ENCODE measurements at regions not wholly inside any gene's neighbourhood (a gene's known extent, or its start where the extent isn't known, plus 50 kb on each side); places are given as distances from the start of the nearest gene placed in this dataset.

GRCh38 chr15:47337836-47338235 lies 379.5 kb upstream of the SEMA6D start:
- no peak for DNase-seq (ENCODE audit: low read depth in 1 of 2, low spot score in 2 of 2)
- H2BK20ac ChIP-seq (ENCODE audit: low read length): no peak overlapping the region
- no peak overlapping the region for H4K8ac ChIP-seq (ENCODE audit: extremely low read depth, insufficient read depth, low read length)
- no peak overlapping the region for H3K4ac ChIP-seq (replicated peaks; ENCODE audit: insufficient read length, low read depth, low read length)
- WGBS, 2 experiments (ENCODE audit: extremely low coverage in 1 of 2, insufficient coverage in 1 of 2, insufficient read length in 1 of 2, insufficient replicate concordance in 2 of 2, low coverage in 1 of 2, low lambda C conversion rate in 2 of 2, missing lambda C conversion rate in 1 of 2): 87% methylated on average over 4 of the region's 4 CpGs; no CpG with 5 or more reads in 1 of the 2 experiments
- no peaks in the 10 kb centered on the region for H3K4me1 ChIP-seq (replicated peaks in 1 of 4; ENCODE audit: control insufficient read depth in 3 of 4, insufficient read depth in 4 of 4, low read length in 3 of 4)
- H2BK120ac ChIP-seq (replicated peaks; ENCODE audit: low read depth, low read length): no peak overlapping the region
- no peak overlapping the region for H3K4me3 ChIP-seq (ENCODE audit: extremely low read depth in 1 of 4, insufficient read depth in 2 of 4, low read depth in 3 of 4, low read length in 4 of 4)
- no peak for FAIRE-seq
- no peaks in the 10 kb centered on the region for H4K20me1 ChIP-seq (replicated peaks in 1 of 2; ENCODE audit: control insufficient read depth in 1 of 2, insufficient read depth in 2 of 2, low read length in 2 of 2)
- no peak overlapping the region for H3K23ac ChIP-seq (ENCODE audit: insufficient read length)
- H3K79me2 ChIP-seq (ENCODE audit: control insufficient read depth in 1 of 2, insufficient read depth in 2 of 2, low read length in 2 of 2): no peaks in the 10 kb centered on the region
- H3K27ac ChIP-seq (ENCODE audit: low read depth, low read length): no peak overlapping the region
- TF ChIP-seq CHD1 (IDR thresholded peaks at IDR 0.05; ENCODE audit: low read depth, low read length) (no peak), JUND (IDR thresholded peaks at IDR 0.05; ENCODE audit: low read length) (no peak), SIN3A (conservative IDR thresholded peaks at IDR 0.05 in 1 of 2, IDR thresholded peaks at IDR 0.05 in 1 of 2; ENCODE audit: low read depth in 1 of 2, low read length in 2 of 2) (no peak)
- no peak overlapping the region for H2BK5ac ChIP-seq (ENCODE audit: low read depth, low read length)
- no peak overlapping the region for H2AK5ac ChIP-seq (ENCODE audit: low read depth, low read length)
- no peaks in the 10 kb centered on the region for H3K79me1 ChIP-seq (ENCODE audit: low read depth, low read length)
- POLR2A ChIA-PET (ENCODE audit: partially characterized antibody): no interaction called here
- H3K18ac ChIP-seq (ENCODE audit: extremely low read depth, low read length): no peak overlapping the region
- no peaks in the 10 kb centered on the region for H3K23me2 ChIP-seq (ENCODE audit: low read depth, low read length)
- CTCF ChIA-PET (ENCODE audit: partially characterized antibody): interaction anchor here (1.1 kb wide), 1 partner anchor 10 kb away, joined by 3 read pairs; no protein-coding TSS in a partner anchor
- no peak overlapping the region for H4K91ac ChIP-seq (replicated peaks; ENCODE audit: insufficient read length, low read length)
- no peaks in the 10 kb centered on the region for H3K36me3 ChIP-seq (ENCODE audit: control insufficient read depth in 2 of 4, insufficient read depth in 4 of 4, low read length in 3 of 4)
- no peaks in the 10 kb centered on the region for H3K27me3 ChIP-seq (replicated peaks in 1 of 4; ENCODE audit: control insufficient read depth in 3 of 4, extremely low read depth in 1 of 4, insufficient read depth in 3 of 4, low read length in 3 of 4)
- no peak overlapping the region for H2BK12ac ChIP-seq (ENCODE audit: low read depth, low read length)
- H2BK15ac ChIP-seq (ENCODE audit: low read length): no peak overlapping the region
- H3K9me3 ChIP-seq (ENCODE audit: insufficient read depth in 2 of 2, low read depth in 1 of 2, low read length in 1 of 2): no peaks in the 10 kb centered on the region
- H3K4me2 ChIP-seq (ENCODE audit: insufficient read depth in 1 of 2, low read depth in 2 of 2, low read length in 2 of 2): no peak overlapping the region
- H3K56ac ChIP-seq (replicated peaks; ENCODE audit: insufficient read length, low read depth, low read length): no peak overlapping the region
- no peak overlapping the region for H3K9ac ChIP-seq (replicated peaks in 1 of 4; ENCODE audit: extremely low read depth in 1 of 4, low read depth in 3 of 4, low read length in 3 of 4)
- H3K14ac ChIP-seq (ENCODE audit: insufficient read length): no peak overlapping the region
- H2AFZ ChIP-seq (ENCODE audit: low read length): no peak overlapping the region
- no peak overlapping the region for H4K5ac ChIP-seq (ENCODE audit: insufficient read length, low read depth, low read length)

All from H1 (cell line).